ENCODE measurements at regions not wholly inside any gene's neighbourhood (a gene's known extent, or its start where the extent isn't known, plus 50 kb on each side); places are given as distances from the start of the nearest gene placed in this dataset.

DNA sequence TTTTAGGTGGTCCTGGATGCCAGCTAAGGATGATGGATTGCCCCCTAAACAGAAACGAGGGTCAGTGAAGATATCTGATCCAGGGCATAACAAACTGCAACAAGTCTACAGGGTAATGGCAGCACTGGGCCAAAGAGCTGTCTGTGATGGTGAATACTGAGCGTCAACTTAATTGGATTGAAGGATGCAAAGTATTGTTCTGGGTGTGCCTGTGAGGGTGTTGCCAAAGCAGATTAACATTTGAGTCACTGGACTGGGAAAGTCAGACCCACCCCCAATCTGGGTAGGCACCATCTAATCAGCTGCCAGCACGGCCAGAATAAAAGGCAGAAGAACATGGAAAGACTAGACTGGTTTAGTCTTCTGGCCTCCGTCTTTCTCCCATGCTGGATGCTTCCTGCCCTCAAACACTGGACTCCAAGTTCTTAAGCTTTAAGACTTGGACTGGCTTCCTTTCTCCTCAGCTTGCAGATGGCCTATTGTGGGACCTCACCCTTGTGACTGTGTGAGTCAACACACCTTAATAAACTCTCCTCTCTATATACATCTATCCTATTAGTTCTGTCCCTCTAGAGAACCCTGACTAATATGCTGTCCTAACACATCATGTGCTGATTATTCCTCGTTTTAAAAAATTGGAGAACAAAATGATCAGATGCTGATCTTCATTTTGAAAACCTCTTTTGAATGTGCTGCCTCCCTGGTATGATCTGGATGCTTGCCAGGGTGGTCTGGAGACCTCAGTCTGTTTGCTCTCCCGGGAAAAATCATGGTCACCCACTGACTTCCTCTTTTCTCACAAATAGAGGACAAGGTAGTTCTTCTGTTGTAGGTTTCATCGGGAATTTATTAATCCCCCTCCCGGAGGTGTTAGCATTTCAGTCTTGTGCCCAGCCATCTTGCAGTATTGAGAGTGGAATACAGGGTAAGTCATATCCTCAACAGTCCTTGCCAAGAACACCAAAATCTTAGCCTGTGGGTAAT, 234.7 kb downstream of the SETD4 start:
- TF ChIP-seq ZBTB20 (CRISPR knock-in tag; IDR thresholded peaks at IDR 0.05; ENCODE audit: borderline replicate concordance, low read depth) = no peak
- no peak for TF ChIP-seq NFATC3 (CRISPR knock-in tag; IDR thresholded peaks at IDR 0.05)
- TF ChIP-seq, protein P1, sequence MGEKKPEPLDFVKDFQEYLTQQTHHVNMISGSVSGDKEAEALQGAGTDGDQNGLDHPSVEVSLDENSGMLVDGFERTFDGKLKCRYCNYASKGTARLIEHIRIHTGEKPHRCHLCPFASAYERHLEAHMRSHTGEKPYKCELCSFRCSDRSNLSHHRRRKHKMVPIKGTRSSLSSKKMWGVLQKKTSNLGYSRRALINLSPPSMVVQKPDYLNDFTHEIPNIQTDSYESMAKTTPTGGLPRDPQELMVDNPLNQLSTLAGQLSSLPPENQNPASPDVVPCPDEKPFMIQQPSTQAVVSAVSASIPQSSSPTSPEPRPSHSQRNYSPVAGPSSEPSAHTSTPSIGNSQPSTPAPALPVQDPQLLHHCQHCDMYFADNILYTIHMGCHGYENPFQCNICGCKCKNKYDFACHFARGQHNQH (CRISPR knock-in tag; IDR thresholded peaks at IDR 0.05) = no peak
- TF ChIP-seq, protein P2, sequence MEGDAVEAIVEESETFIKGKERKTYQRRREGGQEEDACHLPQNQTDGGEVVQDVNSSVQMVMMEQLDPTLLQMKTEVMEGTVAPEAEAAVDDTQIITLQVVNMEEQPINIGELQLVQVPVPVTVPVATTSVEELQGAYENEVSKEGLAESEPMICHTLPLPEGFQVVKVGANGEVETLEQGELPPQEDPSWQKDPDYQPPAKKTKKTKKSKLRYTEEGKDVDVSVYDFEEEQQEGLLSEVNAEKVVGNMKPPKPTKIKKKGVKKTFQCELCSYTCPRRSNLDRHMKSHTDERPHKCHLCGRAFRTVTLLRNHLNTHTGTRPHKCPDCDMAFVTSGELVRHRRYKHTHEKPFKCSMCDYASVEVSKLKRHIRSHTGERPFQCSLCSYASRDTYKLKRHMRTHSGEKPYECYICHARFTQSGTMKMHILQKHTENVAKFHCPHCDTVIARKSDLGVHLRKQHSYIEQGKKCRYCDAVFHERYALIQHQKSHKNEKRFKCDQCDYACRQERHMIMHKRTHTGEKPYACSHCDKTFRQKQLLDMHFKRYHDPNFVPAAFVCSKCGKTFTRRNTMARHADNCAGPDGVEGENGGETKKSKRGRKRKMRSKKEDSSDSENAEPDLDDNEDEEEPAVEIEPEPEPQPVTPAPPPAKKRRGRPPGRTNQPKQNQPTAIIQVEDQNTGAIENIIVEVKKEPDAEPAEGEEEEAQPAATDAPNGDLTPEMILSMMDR (CRISPR knock-in tag; IDR thresholded peaks at IDR 0.05) = no peak
- no peak for TF ChIP-seq SMC3 (IDR thresholded peaks at IDR 0.05; ENCODE audit: low read length)
- no peak for TF ChIP-seq POLR2AphosphoS5 (IDR thresholded peaks at IDR 0.05; ENCODE audit: low read depth, low read length)
- no peak for TF ChIP-seq HNRNPUL1 (IDR thresholded peaks at IDR 0.05; ENCODE audit: low read depth, low read length)
- no peak for TF ChIP-seq RFXAP (CRISPR knock-in tag; IDR thresholded peaks at IDR 0.05; ENCODE audit: borderline replicate concordance)
- TF ChIP-seq ZC3H4 (CRISPR knock-in tag; IDR thresholded peaks at IDR 0.05; ENCODE audit: borderline replicate concordance) = no peak
- TF ChIP-seq HNRNPH1 (optimal IDR thresholded peaks at IDR 0.05; ENCODE audit: low read depth, low read length) = no peak
- TF ChIP-seq GTF2F1 (IDR thresholded peaks at IDR 0.05; ENCODE audit: low read length) = no peak
- TF ChIP-seq, protein P3, sequence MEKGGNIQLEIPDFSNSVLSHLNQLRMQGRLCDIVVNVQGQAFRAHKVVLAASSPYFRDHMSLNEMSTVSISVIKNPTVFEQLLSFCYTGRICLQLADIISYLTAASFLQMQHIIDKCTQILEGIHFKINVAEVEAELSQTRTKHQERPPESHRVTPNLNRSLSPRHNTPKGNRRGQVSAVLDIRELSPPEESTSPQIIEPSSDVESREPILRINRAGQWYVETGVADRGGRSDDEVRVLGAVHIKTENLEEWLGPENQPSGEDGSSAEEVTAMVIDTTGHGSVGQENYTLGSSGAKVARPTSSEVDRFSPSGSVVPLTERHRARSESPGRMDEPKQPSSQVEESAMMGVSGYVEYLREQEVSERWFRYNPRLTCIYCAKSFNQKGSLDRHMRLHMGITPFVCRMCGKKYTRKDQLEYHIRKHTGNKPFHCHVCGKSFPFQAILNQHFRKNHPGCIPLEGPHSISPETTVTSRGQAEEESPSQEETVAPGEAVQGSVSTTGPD (CRISPR knock-in tag; IDR thresholded peaks at IDR 0.05) = no peak

All from HepG2 (cell line).